SK-N-SH treated with all-trans-retinoic acid at 6 μM for 48 hours (cell line): ENCODE measurements at regions not wholly inside any gene's neighbourhood (a gene's known extent, or its start where the extent isn't known, plus 50 kb on each side); places are given as distances from the start of the nearest gene placed in this dataset.

Source experiments
- ATAC-seq: fragments of 200-7000 bp; cut with Tn5 transposase; 3 replicates; pipeline ENCODE4 v1.9.1; 2020; ENCODE audit warnings: mild to moderate bottlenecking, moderate library complexity
- ARNTL ChIP-seq: fragments of 450-650 bp; formaldehyde crosslinking; IDR thresholded peaks from 2 replicates; pipeline ENCODE4 v1.5.0; 2020; ENCODE audit warnings: low read depth, mild to moderate bottlenecking, moderate library complexity, borderline replicate concordance
- BACH2 ChIP-seq: fragments of 250-450 bp; sonication (Bioruptor Pico); IDR thresholded peaks from 2 replicates; pipeline ENCODE4 v1.9.0; 2021; ENCODE audit warnings: mild to moderate bottlenecking, borderline replicate concordance
- CSDC2 ChIP-seq: fragments of 250-450 bp; sonication (Bioruptor Pico); IDR thresholded peaks from 2 replicates; pipeline ENCODE4 v1.5.0; 2020; ENCODE audit warnings: mild to moderate bottlenecking, moderate library complexity
- ESRRG ChIP-seq: fragments of 250-450 bp; sonication (Bioruptor Pico); IDR thresholded peaks from 2 replicates; pipeline ENCODE4 v1.6.1; 2021; ENCODE audit warnings: mild to moderate bottlenecking
- ISL1 ChIP-seq: fragments of 250-450 bp; sonication (Bioruptor Pico); IDR thresholded peaks from 2 replicates; pipeline ENCODE4 v2.1.2; 2022; ENCODE audit warnings: mild to moderate bottlenecking, moderate library complexity
- OSR1 ChIP-seq: fragments of 250-450 bp; sonication (Bioruptor Pico); IDR thresholded peaks from 2 replicates; pipeline ENCODE4 v1.8.0; 2022; ENCODE audit warnings: moderate library complexity, mild to moderate bottlenecking, inconsistent platforms
- PPARA ChIP-seq: fragments of 250-450 bp; sonication (Bioruptor Pico); IDR thresholded peaks from 2 replicates; pipeline ENCODE4 v1.5.0; 2020; ENCODE audit warnings: mild to moderate bottlenecking, borderline replicate concordance
- RARB ChIP-seq: fragments of 250-450 bp; sonication (Bioruptor Pico); IDR thresholded peaks from 2 replicates; pipeline ENCODE4 v1.8.0; 2021; ENCODE audit warnings: mild to moderate bottlenecking, moderate library complexity
- SNAI2 ChIP-seq: fragments of 250-450 bp; sonication (Bioruptor Pico); IDR thresholded peaks from 2 replicates; pipeline ENCODE4 v1.5.0; 2020; ENCODE audit warnings: mild to moderate bottlenecking, moderate library complexity
- TOX ChIP-seq: fragments of 250-450 bp; sonication (Bioruptor Pico); IDR thresholded peaks from 2 replicates; pipeline ENCODE4 v1.8.0; 2021; ENCODE audit warnings: mild to moderate bottlenecking, moderate library complexity, borderline replicate concordance
- ZC3H10 ChIP-seq: fragments of 250-450 bp; sonication (Bioruptor Pico); IDR thresholded peaks from 2 replicates; pipeline ENCODE4 v1.5.1; 2021; ENCODE audit warnings: mild to moderate bottlenecking, moderate library complexity
- ZFP3 ChIP-seq: fragments of 250-450 bp; sonication (Bioruptor Pico); IDR thresholded peaks from 2 replicates; pipeline ENCODE4 v1.5.0; 2020; ENCODE audit warnings: mild to moderate bottlenecking, moderate library complexity
- ZFP30 ChIP-seq: fragments of 450-650 bp; formaldehyde crosslinking; IDR thresholded peaks from 2 replicates; pipeline ENCODE4 v1.5.0; 2022; ENCODE audit warnings: mild to moderate bottlenecking, moderate library complexity
- ZNF565 ChIP-seq: fragments of 450-650 bp; formaldehyde crosslinking; conservative IDR thresholded peaks from 2 replicates; pipeline ENCODE4 v1.5.0; 2020; ENCODE audit warnings: low read depth, mild to moderate bottlenecking, moderate library complexity
- ZNF70 ChIP-seq: fragments of 450-650 bp; formaldehyde crosslinking; IDR thresholded peaks from 2 replicates; pipeline ENCODE4 v1.5.0; 2020; ENCODE audit warnings: mild to moderate bottlenecking, moderate library complexity
- ZNF8 ChIP-seq: fragments of 450-650 bp; formaldehyde crosslinking; IDR thresholded peaks from 2 replicates; pipeline ENCODE4 v1.5.0; 2020; ENCODE audit warnings: mild to moderate bottlenecking, moderate library complexity
- TF ChIP-seq, protein P1 (sequence below): fragments of 250-450 bp; sonication (Bioruptor Pico); IDR thresholded peaks from 2 replicates; pipeline ENCODE4 v1.8.0; 2020; ENCODE audit warnings: mild to moderate bottlenecking, moderate library complexity, borderline replicate concordance
- TF ChIP-seq, protein P2 (sequence below): fragments of 250-450 bp; sonication (Bioruptor Pico); IDR thresholded peaks from 2 replicates; pipeline ENCODE4 v1.5.0; 2020; ENCODE audit warnings: mild to moderate bottlenecking, moderate library complexity
- TF ChIP-seq, protein P3 (sequence below): fragments of 250-450 bp; sonication (Bioruptor Pico); IDR thresholded peaks from 2 replicates; pipeline ENCODE4 v1.5.1; 2021; ENCODE audit warnings: mild to moderate bottlenecking, moderate library complexity
- TF ChIP-seq, protein P4 (sequence below): fragments of 250-450 bp; sonication (Bioruptor Pico); IDR thresholded peaks from 2 replicates; pipeline ENCODE4 v1.8.0; 2021; ENCODE audit warnings: low read depth, mild to moderate bottlenecking, moderate library complexity, borderline replicate concordance

DNA sequence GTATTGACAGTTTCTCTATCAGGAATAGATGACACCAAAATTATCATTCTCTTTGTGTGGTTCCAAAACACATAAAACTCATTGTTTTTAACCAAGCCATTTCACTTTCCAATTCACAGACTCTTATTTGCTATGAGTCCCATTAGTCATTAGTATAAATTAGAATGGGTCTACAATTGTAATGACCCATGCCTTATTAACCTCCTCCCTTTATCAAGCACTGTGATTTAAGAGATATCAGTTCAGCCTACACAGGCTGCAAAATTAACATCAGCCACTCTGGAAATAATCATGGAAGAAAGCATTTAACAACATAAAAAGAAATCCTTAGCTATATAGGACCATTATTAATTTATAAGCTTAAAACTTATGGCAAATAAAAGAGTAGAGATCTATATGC, 440.6 kb downstream of the GBE1 start:
- no peak for ATAC-seq
- TF ChIP-seq, protein P1, sequence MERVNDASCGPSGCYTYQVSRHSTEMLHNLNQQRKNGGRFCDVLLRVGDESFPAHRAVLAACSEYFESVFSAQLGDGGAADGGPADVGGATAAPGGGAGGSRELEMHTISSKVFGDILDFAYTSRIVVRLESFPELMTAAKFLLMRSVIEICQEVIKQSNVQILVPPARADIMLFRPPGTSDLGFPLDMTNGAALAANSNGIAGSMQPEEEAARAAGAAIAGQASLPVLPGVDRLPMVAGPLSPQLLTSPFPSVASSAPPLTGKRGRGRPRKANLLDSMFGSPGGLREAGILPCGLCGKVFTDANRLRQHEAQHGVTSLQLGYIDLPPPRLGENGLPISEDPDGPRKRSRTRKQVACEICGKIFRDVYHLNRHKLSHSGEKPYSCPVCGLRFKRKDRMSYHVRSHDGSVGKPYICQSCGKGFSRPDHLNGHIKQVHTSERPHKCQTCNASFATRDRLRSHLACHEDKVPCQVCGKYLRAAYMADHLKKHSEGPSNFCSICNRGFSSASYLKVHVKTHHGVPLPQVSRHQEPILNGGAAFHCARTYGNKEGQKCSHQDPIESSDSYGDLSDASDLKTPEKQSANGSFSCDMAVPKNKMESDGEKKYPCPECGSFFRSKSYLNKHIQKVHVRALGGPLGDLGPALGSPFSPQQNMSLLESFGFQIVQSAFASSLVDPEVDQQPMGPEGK, result no peak
- TF ChIP-seq TOX (CRISPR knock-in tag), result no peak
- TF ChIP-seq ISL1 (CRISPR knock-in tag), result no peak
- no peak for TF ChIP-seq SNAI2 (CRISPR knock-in tag)
- TF ChIP-seq ARNTL, result no peak
- no peak for TF ChIP-seq ZNF70
- TF ChIP-seq BACH2 (CRISPR knock-in tag), result no peak
- no peak for TF ChIP-seq OSR1
- no peak for TF ChIP-seq ZC3H10 (CRISPR knock-in tag)
- TF ChIP-seq ZFP3, result no peak
- no peak for TF ChIP-seq ESRRG (CRISPR knock-in tag)
- no peak for TF ChIP-seq ZFP30
- no peak for TF ChIP-seq CSDC2 (CRISPR knock-in tag)
- TF ChIP-seq ZNF8 (CRISPR knock-in tag), result no peak
- TF ChIP-seq, protein P2, sequence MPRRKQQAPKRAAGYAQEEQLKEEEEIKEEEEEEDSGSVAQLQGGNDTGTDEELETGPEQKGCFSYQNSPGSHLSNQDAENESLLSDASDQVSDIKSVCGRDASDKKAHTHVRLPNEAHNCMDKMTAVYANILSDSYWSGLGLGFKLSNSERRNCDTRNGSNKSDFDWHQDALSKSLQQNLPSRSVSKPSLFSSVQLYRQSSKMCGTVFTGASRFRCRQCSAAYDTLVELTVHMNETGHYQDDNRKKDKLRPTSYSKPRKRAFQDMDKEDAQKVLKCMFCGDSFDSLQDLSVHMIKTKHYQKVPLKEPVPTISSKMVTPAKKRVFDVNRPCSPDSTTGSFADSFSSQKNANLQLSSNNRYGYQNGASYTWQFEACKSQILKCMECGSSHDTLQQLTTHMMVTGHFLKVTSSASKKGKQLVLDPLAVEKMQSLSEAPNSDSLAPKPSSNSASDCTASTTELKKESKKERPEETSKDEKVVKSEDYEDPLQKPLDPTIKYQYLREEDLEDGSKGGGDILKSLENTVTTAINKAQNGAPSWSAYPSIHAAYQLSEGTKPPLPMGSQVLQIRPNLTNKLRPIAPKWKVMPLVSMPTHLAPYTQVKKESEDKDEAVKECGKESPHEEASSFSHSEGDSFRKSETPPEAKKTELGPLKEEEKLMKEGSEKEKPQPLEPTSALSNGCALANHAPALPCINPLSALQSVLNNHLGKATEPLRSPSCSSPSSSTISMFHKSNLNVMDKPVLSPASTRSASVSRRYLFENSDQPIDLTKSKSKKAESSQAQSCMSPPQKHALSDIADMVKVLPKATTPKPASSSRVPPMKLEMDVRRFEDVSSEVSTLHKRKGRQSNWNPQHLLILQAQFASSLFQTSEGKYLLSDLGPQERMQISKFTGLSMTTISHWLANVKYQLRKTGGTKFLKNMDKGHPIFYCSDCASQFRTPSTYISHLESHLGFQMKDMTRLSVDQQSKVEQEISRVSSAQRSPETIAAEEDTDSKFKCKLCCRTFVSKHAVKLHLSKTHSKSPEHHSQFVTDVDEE (CRISPR knock-in tag), result no peak
- no peak for TF ChIP-seq RARB (CRISPR knock-in tag)
- TF ChIP-seq PPARA (CRISPR knock-in tag), result no peak
- TF ChIP-seq, protein P3, sequence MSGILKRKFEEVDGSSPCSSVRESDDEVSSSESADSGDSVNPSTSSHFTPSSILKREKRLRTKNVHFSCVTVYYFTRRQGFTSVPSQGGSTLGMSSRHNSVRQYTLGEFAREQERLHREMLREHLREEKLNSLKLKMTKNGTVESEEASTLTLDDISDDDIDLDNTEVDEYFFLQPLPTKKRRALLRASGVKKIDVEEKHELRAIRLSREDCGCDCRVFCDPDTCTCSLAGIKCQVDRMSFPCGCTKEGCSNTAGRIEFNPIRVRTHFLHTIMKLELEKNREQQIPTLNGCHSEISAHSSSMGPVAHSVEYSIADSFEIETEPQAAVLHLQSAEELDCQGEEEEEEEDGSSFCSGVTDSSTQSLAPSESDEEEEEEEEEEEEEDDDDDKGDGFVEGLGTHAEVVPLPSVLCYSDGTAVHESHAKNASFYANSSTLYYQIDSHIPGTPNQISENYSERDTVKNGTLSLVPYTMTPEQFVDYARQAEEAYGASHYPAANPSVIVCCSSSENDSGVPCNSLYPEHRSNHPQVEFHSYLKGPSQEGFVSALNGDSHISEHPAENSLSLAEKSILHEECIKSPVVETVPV (CRISPR knock-in tag), result no peak

DNA sequence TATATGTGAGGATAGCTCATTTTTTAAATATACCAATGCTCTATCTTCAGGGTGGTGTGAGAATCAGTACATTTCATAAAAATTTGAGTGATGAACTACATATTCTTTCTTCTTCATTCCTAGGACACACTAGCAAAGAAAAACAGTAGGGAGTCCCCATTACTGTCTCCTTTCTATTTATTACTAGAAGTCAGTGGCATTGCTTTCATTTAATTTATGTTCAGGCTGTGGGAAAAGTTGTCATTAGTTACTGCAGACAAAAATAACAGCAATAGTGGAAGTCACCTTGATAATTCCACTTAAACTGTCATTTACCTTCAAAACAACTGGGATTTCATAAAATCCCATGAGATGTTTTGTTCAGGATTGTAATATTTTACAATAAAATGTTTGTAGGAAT, 446.4 kb downstream of the GBE1 start:
- no peak for ATAC-seq

DNA sequence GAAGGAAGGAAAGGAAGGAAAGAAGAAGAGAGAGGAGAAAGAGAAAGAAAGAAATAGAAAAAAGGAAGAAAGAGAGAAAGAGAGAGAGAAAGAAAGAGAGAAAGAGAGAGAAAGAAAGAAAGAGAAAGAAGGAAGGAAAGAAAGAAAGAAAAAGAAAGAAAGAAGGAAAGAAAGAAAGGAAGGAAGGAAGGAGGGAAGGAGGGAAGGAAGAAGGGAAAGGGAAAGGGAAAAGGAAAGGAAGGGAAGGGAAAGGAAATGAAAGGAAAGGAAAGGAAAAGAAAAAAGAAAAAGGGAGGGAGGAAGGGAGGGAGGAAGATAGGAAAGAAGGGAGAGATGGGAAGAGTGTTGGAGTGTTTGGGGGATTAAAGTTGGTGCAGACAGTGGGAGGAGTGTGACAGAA, 450.1 kb downstream of the GBE1 start:
- no peak for TF ChIP-seq OSR1
- TF ChIP-seq, protein P3 (CRISPR knock-in tag), result no peak
- TF ChIP-seq, all 23 proteins: peak for 0
- no peak for ATAC-seq

More for the DNA sequence above, 446.4 kb downstream of the GBE1 start:
- TF ChIP-seq BACH2 (CRISPR knock-in tag) (no peak), PPARA (CRISPR knock-in tag) (no peak), TOX (CRISPR knock-in tag) (no peak), ISL1 (CRISPR knock-in tag) (no peak)
- TF ChIP-seq, protein P4, sequence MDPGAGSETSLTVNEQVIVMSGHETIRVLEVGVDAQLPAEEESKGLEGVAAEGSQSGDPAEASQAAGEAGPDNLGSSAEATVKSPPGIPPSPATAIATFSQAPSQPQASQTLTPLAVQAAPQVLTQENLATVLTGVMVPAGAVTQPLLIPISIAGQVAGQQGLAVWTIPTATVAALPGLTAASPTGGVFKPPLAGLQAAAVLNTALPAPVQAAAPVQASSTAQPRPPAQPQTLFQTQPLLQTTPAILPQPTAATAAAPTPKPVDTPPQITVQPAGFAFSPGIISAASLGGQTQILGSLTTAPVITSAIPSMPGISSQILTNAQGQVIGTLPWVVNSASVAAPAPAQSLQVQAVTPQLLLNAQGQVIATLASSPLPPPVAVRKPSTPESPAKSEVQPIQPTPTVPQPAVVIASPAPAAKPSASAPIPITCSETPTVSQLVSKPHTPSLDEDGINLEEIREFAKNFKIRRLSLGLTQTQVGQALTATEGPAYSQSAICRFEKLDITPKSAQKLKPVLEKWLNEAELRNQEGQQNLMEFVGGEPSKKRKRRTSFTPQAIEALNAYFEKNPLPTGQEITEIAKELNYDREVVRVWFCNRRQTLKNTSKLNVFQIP (CRISPR knock-in tag), result no peak
- TF ChIP-seq, all 23 proteins: peak for 0

DNA sequence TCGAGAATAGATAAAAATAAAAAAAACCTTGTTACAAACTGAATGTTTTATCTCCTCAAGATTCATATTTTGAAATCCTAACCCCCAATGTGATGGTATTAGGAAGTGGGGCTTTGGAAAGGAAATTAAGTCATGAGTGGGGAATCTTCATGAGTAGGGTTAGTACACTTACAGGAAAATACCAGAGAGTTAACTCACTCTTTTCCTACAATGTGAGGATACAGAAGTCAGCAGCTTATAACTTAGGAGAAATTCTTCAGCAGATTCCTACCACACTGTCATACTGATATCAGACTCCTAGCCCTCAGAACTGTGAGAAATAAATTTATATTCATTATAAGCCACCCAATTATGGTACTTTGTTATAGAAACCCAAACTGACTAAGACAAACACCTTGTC, 453.1 kb downstream of the GBE1 start:
- TF ChIP-seq ZNF565 (CRISPR knock-in tag), result no peak
- TF ChIP-seq, all 23 proteins: peak for 0
- ATAC-seq, result peak; percentile 56; the same call in 2 of the 3 replicates
